SIG-M5 treated with dmso at 0.1 percent for 504 hours (cell line): ENCODE measurements at regions not wholly inside any gene's neighbourhood (a gene's known extent, or its start where the extent isn't known, plus 50 kb on each side); places are given as distances from the start of the nearest gene placed in this dataset.
"Not testable (repeated sequence)": the region's sequence is repeated elsewhere in the genome, so short reads cannot be mapped to it uniquely, and the experiment has no call there.

Source experiments
- DNase-seq: peaks from one replicate; lab custom pipeline; 2025; ENCODE audit not compliant: unreplicated experiment; lab: John Stamatoyannopoulos, UW

- DNase-seq = not testable (repeated sequence)
Observed at GRCh38 chr9:33734941-33735835, 60.2 kb upstream of the PRSS3 start.

DNA sequence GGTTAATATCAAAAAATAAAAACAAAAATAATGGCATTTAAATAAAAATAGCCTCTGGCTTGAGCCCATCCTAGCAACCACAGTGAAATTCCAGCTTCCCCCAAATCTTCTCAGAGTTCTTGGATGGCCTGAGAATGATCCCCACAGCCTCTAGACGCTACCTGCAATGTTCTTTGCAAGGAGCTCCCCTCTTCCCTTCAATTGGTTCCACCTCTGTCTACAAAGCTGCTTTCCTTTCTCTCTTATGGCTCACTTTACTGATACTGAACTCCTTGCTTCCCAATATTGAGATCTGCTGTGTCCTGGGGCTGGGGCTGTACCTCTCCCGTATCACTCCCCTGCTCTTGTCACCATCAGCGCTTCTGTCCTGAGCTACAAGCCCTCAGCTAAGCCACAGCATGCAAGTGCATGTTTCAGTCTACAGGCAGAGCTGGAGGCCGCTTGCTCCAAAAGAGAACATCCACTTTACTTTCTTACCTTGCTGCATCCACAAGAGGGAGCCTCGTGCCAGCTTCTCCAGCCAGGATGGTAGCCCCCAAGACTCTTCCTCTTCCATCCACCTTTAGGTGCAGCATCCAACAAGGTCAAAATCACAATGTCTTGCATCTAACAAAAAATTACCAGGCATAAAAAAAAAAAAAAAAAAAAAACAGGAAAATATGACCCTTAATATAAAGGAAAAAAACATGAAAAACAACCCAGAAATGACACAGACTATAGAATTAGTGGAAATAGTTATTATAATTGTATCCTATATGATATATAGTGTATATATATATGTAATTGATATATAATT, 57.4 kb upstream of the PRSS3 start:
- DNase-seq = peak; percentile 64

GRCh38 chr9:33739398-33739797, 56.0 kb upstream of the PRSS3 start:
- no peak for DNase-seq

GRCh38 chr9:33740075-33740474, 55.3 kb upstream of the PRSS3 start:
- DNase-seq = no peak

- DNase-seq = not testable (repeated sequence)
Observed at GRCh38 chr9:33740958-33741357, 54.4 kb upstream of the PRSS3 start.

- DNase-seq = no peak
Observed at GRCh38 chr9:33742051-33742450, 53.3 kb upstream of the PRSS3 start.

DNA sequence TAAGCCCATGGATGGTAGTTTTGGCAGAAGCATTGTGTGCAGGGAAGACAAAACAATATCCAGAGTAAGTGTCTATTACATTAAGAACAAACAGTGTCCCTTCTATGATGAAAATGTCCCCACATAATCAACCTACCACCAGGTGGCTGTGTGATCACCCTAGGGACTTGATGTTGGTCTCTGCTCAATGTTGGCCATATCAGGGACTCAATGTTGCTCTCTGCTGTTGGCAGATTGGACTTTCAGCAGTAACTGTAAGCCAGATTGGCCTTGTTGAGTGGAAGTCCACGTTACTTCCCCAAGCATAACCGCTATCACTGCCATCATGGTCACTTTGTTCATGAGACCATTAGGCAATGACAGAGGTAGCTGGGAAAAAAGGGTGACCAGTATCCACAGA, 52.8 kb upstream of the PRSS3 start:
- peak; percentile 10 for DNase-seq
